ENCODE measurements at regions not wholly inside any gene's neighbourhood (a gene's known extent, or its start where the extent isn't known, plus 50 kb on each side); places are given as distances from the start of the nearest gene placed in this dataset.

DNA sequence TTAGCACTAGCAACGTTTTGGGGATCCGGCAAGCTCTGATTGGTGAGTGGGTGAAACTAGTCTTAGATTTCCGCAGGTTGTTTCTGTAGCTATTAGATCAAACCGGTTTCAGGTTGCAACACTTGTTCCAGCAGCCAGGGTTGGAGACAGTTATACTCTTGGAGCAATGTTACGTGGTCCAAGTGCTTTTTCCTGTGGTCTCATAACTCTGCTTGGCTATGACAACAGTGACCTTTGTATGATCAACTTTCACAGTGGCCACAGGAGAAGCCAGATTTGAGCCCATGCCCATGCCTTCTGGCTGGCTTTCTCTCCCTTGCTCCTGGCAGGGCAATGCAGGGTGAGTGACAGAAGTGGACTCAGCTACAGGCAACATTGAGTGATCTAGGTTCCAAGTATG lies 84.5 kb upstream of the TAF1B start:
- no peak for DNase-seq
- Mint-ChIP-seq H3K4me1 (peaks cover 39 to 54% of the 10 kb centered on the region in 2 donors), H3K9me3 (no peaks in the 10 kb centered on the region), H3K27ac (no peak overlapping the region), H3K36me3 (no peaks in the 10 kb centered on the region), H3K27me3 (ENCODE audit: low read depth in 2 of 2) (peaks cover 0 to 28% of the 10 kb centered on the region in 2 donors), H3K4me3 (no peak overlapping the region)
- Histone ChIP-seq H3K9me3 (ENCODE audit: control insufficient read depth, insufficient read depth, low read length) (no peaks in the 10 kb centered on the region), H3K4me3 (ENCODE audit: low read length) (no peak overlapping the region), H3K36me3 (ENCODE audit: control insufficient read depth, insufficient read depth, low read length) (no peaks in the 10 kb centered on the region), H3K27me3 (ENCODE audit: control insufficient read depth, insufficient read depth, low read length) (no peaks in the 10 kb centered on the region), H3K4me1 (ENCODE audit: control insufficient read depth, insufficient read depth, low read length) (peaks cover 37% of the 10 kb centered on the region), H3K27ac (ENCODE audit: low read length) (no peak overlapping the region)
- TF ChIP-seq, protein P1, sequence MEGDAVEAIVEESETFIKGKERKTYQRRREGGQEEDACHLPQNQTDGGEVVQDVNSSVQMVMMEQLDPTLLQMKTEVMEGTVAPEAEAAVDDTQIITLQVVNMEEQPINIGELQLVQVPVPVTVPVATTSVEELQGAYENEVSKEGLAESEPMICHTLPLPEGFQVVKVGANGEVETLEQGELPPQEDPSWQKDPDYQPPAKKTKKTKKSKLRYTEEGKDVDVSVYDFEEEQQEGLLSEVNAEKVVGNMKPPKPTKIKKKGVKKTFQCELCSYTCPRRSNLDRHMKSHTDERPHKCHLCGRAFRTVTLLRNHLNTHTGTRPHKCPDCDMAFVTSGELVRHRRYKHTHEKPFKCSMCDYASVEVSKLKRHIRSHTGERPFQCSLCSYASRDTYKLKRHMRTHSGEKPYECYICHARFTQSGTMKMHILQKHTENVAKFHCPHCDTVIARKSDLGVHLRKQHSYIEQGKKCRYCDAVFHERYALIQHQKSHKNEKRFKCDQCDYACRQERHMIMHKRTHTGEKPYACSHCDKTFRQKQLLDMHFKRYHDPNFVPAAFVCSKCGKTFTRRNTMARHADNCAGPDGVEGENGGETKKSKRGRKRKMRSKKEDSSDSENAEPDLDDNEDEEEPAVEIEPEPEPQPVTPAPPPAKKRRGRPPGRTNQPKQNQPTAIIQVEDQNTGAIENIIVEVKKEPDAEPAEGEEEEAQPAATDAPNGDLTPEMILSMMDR (IDR thresholded peaks at IDR 0.05): no peak
- intact Hi-C loops (cut with micrococcal nuclease): no loop called here
- no peak for ATAC-seq
- WGBS (ENCODE audit: insufficient coverage): 91% methylated on average over 5 of the region's 5 CpGs

DNA sequence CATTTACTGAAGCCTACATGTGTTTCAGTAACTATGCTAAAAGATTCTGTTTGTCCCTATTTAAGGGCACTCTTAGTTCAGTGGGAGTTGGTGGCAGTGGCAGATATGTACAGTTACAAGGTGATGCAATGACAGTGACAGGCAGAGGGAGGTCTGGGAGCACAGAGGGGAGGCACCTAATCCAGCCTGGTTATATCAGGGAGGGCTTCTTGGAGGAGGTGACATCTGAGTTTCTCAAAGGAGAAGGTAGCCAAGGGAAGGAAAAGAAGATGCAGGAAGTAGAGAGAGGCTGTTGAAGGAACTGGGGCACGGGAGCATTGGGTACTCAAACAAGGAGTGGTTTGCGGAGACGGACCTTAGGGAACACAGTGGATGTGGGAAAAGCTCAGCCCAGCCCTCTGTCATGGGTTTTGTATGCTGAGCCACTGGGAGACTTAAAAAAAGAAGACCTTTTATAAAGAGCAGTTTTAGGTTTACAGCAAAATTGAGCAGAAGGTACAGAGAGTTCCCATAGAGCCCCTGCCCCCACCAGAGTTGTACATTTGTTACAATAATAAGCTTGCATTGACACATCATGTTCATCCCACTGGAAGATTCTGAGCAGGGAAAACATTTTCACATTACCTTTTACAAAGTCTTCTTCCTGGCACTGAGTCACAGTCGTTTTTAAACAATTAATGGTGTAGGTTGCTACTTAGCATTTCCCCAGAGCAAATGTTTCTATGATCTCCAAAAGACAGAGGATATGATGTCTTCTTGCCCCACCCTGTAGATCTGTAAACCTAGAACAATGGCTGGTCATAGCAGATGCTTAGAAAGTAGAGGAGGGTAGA lies 83.0 kb upstream of the TAF1B start:
- H3K27me3 ChIP-seq (ENCODE audit: control insufficient read depth, insufficient read depth, low read length): no peaks in the 10 kb centered on the region
- Mint-ChIP-seq H3K27ac (peak overlapping the region in 1 of 2 donors; percentile 11), H3K4me1 (peaks cover 38 to 44% of the 10 kb centered on the region in 2 donors), H3K36me3 (no peaks in the 10 kb centered on the region), H3K4me3 (no peak overlapping the region), H3K27me3 (ENCODE audit: low read depth in 2 of 2) (peaks cover 0 to 17% of the 10 kb centered on the region in 2 donors), H3K9me3 (no peaks in the 10 kb centered on the region)
- H3K36me3 ChIP-seq (ENCODE audit: control insufficient read depth, insufficient read depth, low read length): no peaks in the 10 kb centered on the region
- H3K4me3 ChIP-seq (ENCODE audit: low read length): no peak overlapping the region
- WGBS (ENCODE audit: insufficient coverage): 87% methylated on average over 3 of the region's 4 CpGs
- peaks cover 26% of the 10 kb centered on the region for H3K4me1 ChIP-seq (ENCODE audit: control insufficient read depth, insufficient read depth, low read length)
- intact Hi-C loops (cut with micrococcal nuclease): no loop called here
- no peak for ATAC-seq
- no peak for DNase-seq
- TF ChIP-seq, protein P1 (IDR thresholded peaks at IDR 0.05): no peak
- H3K9me3 ChIP-seq (ENCODE audit: control insufficient read depth, insufficient read depth, low read length): no peaks in the 10 kb centered on the region
- H3K27ac ChIP-seq (ENCODE audit: low read length): no peak overlapping the region

DNA sequence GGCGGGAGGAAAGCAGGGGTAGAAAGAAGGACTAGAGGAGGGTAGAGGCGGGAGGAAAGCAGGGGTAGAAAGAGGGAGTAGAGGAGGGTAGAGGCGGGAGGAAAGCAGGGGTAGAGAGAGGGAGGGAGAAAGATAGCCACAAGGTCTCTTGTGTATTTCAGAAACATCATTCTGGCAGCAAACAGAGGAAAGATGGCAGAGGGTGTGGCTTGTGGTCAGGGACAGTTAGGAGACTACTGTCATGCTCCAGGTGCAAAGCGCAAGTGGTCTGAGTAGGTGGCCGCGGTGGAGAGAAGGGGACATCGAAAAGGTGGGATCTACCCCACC lies 82.4 kb upstream of the TAF1B start:
- ATAC-seq (no peak), DNase-seq (no peak)
- no peaks in the 10 kb centered on the region for H3K9me3 Mint-ChIP-seq
- Histone ChIP-seq H3K9me3 (ENCODE audit: control insufficient read depth, insufficient read depth, low read length) (no peaks in the 10 kb centered on the region), H3K4me1 (ENCODE audit: control insufficient read depth, insufficient read depth, low read length) (peaks cover 25% of the 10 kb centered on the region), H3K27me3 (ENCODE audit: control insufficient read depth, insufficient read depth, low read length) (no peaks in the 10 kb centered on the region), H3K36me3 (ENCODE audit: control insufficient read depth, insufficient read depth, low read length) (no peaks in the 10 kb centered on the region), H3K4me3 (ENCODE audit: low read length) (no peak overlapping the region), H3K27ac (ENCODE audit: low read length) (no peak overlapping the region)
- no peak overlapping the region for H3K4me3 Mint-ChIP-seq
- WGBS (ENCODE audit: insufficient coverage): 42% methylated on average over 7 of the region's 7 CpGs
- peaks cover 38 to 40% of the 10 kb centered on the region in 2 donors for H3K4me1 Mint-ChIP-seq
- intact Hi-C loops (cut with micrococcal nuclease): no loop called here
- TF ChIP-seq, protein P1 (IDR thresholded peaks at IDR 0.05): no peak
- H3K27ac Mint-ChIP-seq: peak overlapping the region in 1 of 2 donors; percentile 11
- peaks cover 0 to 12% of the 10 kb centered on the region in 2 donors for H3K27me3 Mint-ChIP-seq (ENCODE audit: low read depth in 2 of 2)
- H3K36me3 Mint-ChIP-seq: no peaks in the 10 kb centered on the region

DNA sequence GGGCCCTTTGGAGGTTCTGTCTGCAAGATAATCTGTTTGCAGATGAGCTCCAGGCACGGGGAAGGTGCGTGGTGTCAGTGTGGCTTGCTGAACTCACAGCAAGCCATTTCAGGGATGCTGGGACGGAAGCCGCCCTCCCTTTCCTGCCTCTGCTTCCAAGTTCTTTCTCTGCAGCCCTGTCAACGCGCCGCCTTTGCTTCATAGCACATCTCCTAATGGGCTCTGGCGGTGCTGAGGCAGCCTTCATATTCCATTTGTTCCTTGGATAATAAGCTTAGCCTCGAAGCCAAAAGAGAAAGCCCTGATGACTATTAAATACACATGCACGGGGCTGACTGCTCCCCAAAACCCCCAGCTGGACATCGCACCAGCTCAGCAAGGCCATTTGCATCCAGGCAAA lies 81.7 kb upstream of the TAF1B start:
- peaks cover 0 to 8% of the 10 kb centered on the region in 2 donors for H3K27me3 Mint-ChIP-seq (ENCODE audit: low read depth in 2 of 2)
- H3K27ac Mint-ChIP-seq: no peak overlapping the region
- H3K36me3 ChIP-seq (ENCODE audit: control insufficient read depth, insufficient read depth, low read length): no peaks in the 10 kb centered on the region
- peaks cover 38 to 44% of the 10 kb centered on the region in 2 donors for H3K4me1 Mint-ChIP-seq
- H3K36me3 Mint-ChIP-seq: no peaks in the 10 kb centered on the region
- no peaks in the 10 kb centered on the region for H3K9me3 ChIP-seq (ENCODE audit: control insufficient read depth, insufficient read depth, low read length)
- H3K4me3 Mint-ChIP-seq: no peak overlapping the region
- H3K27ac ChIP-seq (ENCODE audit: low read length): no peak overlapping the region
- no peak for ATAC-seq
- TF ChIP-seq, protein P1 (IDR thresholded peaks at IDR 0.05): no peak
- H3K4me1 ChIP-seq (ENCODE audit: control insufficient read depth, insufficient read depth, low read length): peaks cover 24% of the 10 kb centered on the region
- no peaks in the 10 kb centered on the region for H3K27me3 ChIP-seq (ENCODE audit: control insufficient read depth, insufficient read depth, low read length)
- no peak for DNase-seq
- 94% methylated on average over 11 of the region's 11 CpGs for WGBS (ENCODE audit: insufficient coverage)
- intact Hi-C loops (cut with micrococcal nuclease): no loop called here
- no peak overlapping the region for H3K4me3 ChIP-seq (ENCODE audit: low read length)
- H3K9me3 Mint-ChIP-seq: no peaks in the 10 kb centered on the region
